Osteoblast (primary cell): ENCODE measurements at regions not wholly inside any gene's neighbourhood (a gene's known extent, or its start where the extent isn't known, plus 50 kb on each side); places are given as distances from the start of the nearest gene placed in this dataset.

ENCODE experiments used
- DNase-seq: peaks from one replicate; pipeline ENCODE4 v3.0.0; 2011; ENCODE audit warnings: low spot score, mixed read lengths; ENCODE audit not compliant: insufficient read length; ENCODE audit errors: missing footprints
- H2AFZ ChIP-seq: 2 replicates; pipeline ENCODE4 v1.6.0; 2011; ENCODE audit warnings: mild to moderate bottlenecking, low read length
- H3K27ac ChIP-seq: 2 replicates; pipeline ENCODE4 v1.5.1; 2011; ENCODE audit warnings: mild to moderate bottlenecking, low read depth, low read length, moderate library complexity
- H3K27me3 ChIP-seq: 2 replicates; pipeline ENCODE4 v1.6.0; 2012; ENCODE audit warnings: mild to moderate bottlenecking, control low read depth, inconsistent platforms, low read length, moderate library complexity; ENCODE audit not compliant: insufficient read depth
- H3K36me3 ChIP-seq: 2 replicates; pipeline ENCODE4 v1.5.1; 2011; ENCODE audit warnings: mild to moderate bottlenecking, low read length, control low read depth, moderate library complexity; ENCODE audit not compliant: insufficient read depth
- H3K4me1 ChIP-seq: 2 replicates; pipeline ENCODE4 v1.5.1; 2011; ENCODE audit warnings: mild to moderate bottlenecking, low read length, control low read depth, moderate library complexity; ENCODE audit not compliant: insufficient read depth
- H3K4me2 ChIP-seq: 2 replicates; pipeline ENCODE4 v1.6.0; 2011; ENCODE audit warnings: mild to moderate bottlenecking, low read length; ENCODE audit not compliant: insufficient read depth
- H3K4me3 ChIP-seq: fragments of 200-600 bp; sonication (generic); 3 replicates; pipeline ENCODE4 v1.5.1; 2012; ENCODE audit warnings: mild to moderate bottlenecking, low read length, inconsistent platforms; ENCODE audit not compliant: insufficient read depth
- H3K79me2 ChIP-seq: 2 replicates; pipeline ENCODE4 v1.6.0; 2012; ENCODE audit warnings: mild to moderate bottlenecking, low read length, control low read depth, inconsistent platforms; ENCODE audit not compliant: insufficient read depth
- H3K9me3 ChIP-seq: 2 replicates; pipeline ENCODE4 v1.5.1; 2011; ENCODE audit warnings: low read depth, low read length, control low read depth
- H4K20me1 ChIP-seq: 2 replicates; pipeline ENCODE4 v1.6.0; 2012; ENCODE audit warnings: mild to moderate bottlenecking, low read length, control low read depth; ENCODE audit not compliant: insufficient read depth
- CTCF ChIP-seq: IDR thresholded peaks from 2 replicates; pipeline ENCODE4 v1.5.1; 2011; ENCODE audit warnings: mild to moderate bottlenecking, low read depth, low read length, moderate library complexity; ENCODE audit errors: extremely low read depth

- Histone ChIP-seq H3K27me3 (peaks cover 10% of the 10 kb centered on the region), H3K36me3 (no peaks in the 10 kb centered on the region), H3K4me3 (no peak overlapping the region), H3K27ac (no peak overlapping the region), H3K4me1 (peaks cover 14% of the 10 kb centered on the region), H3K79me2 (no peaks in the 10 kb centered on the region), H3K9me3 (peaks cover 3% of the 10 kb centered on the region), H3K4me2 (peak overlapping the region; percentile 50), H4K20me1 (no peaks in the 10 kb centered on the region), H2AFZ (no peak overlapping the region)
- no peak for TF ChIP-seq CTCF
- no peak for DNase-seq
Observed at GRCh38 chrX:40282348-40282747, 184.6 kb upstream of the BCOR start.

- H3K4me2 ChIP-seq, result no peak overlapping the region
- DNase-seq, result no peak
- TF ChIP-seq CTCF, result no peak
- H3K36me3 ChIP-seq, result no peaks in the 10 kb centered on the region
- no peak overlapping the region for H3K4me3 ChIP-seq
- no peak overlapping the region for H2AFZ ChIP-seq
- H3K27me3 ChIP-seq, result peaks cover 10% of the 10 kb centered on the region
- H3K27ac ChIP-seq, result no peak overlapping the region
- H3K9me3 ChIP-seq, result peaks cover 3% of the 10 kb centered on the region
- peaks cover 14% of the 10 kb centered on the region for H3K4me1 ChIP-seq
- no peaks in the 10 kb centered on the region for H3K79me2 ChIP-seq
- H4K20me1 ChIP-seq, result no peaks in the 10 kb centered on the region
Observed at GRCh38 chrX:40281336-40282005, 183.7 kb upstream of the BCOR start.

- TF ChIP-seq CTCF, result no peak
- Histone ChIP-seq H3K36me3 (no peaks in the 10 kb centered on the region), H3K4me3 (no peak overlapping the region), H3K27ac (no peak overlapping the region), H3K4me1 (peaks cover 14% of the 10 kb centered on the region), H3K4me2 (no peak overlapping the region), H3K27me3 (peaks cover 10% of the 10 kb centered on the region), H4K20me1 (no peaks in the 10 kb centered on the region), H2AFZ (no peak overlapping the region), H3K9me3 (peaks cover 5% of the 10 kb centered on the region), H3K79me2 (no peaks in the 10 kb centered on the region)
- DNase-seq, result no peak
Observed at GRCh38 chrX:40279762-40280161, 182.0 kb upstream of the BCOR start.

GRCh38 chrX:40279091-40279430 lies 181.3 kb upstream of the BCOR start:
- Histone ChIP-seq H3K4me3 (no peak overlapping the region), H3K27me3 (peaks cover 10% of the 10 kb centered on the region), H3K4me2 (no peak overlapping the region), H3K36me3 (no peaks in the 10 kb centered on the region), H2AFZ (no peak overlapping the region), H3K9me3 (peaks cover 4% of the 10 kb centered on the region), H3K4me1 (peaks cover 14% of the 10 kb centered on the region), H4K20me1 (no peaks in the 10 kb centered on the region), H3K79me2 (no peaks in the 10 kb centered on the region), H3K27ac (no peak overlapping the region)
- TF ChIP-seq CTCF, result no peak
- DNase-seq, result no peak
